ENCODE measurements at regions not wholly inside any gene's neighbourhood (a gene's known extent, or its start where the extent isn't known, plus 50 kb on each side); places are given as distances from the start of the nearest gene placed in this dataset.
"Not testable (repeated sequence)": the region's sequence is repeated elsewhere in the genome, so short reads cannot be mapped to it uniquely, and the experiment has no call there.

DNA sequence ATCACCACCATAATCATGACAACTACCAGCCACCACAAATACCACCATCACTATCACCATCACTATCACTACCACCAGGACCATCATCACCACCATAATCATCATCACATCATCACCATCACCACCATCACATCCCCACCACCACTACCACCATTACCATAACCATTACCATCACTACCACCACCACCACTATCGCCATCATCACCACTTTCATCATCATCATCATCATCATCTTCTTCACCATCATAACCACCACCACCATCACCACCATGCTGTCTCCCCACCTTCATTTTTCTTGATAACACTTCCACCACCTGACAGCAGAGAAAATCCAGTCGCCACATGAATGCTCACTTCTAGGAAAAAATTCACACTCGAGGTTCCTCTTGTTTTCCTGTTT is 253.6 kb downstream of the ANKRD60 start:
- Histone ChIP-seq H3K27ac (no peak overlapping the region), H3K27me3 (no peaks in the 10 kb centered on the region), H3K36me3 (no peaks in the 10 kb centered on the region), H3K4me3 (no peak overlapping the region), H3K4me1 (no peaks in the 10 kb centered on the region), H3K9me3 (no peaks in the 10 kb centered on the region)
- 96 to 97% methylated on average over 3 of the region's 3 CpGs for WGBS, 2 donors
- intact Hi-C loops (cut with DNase I): loop anchor here (5.0 kb wide), 1 partner anchor 33 kb away; no protein-coding TSS in a partner anchor
- DNase-seq: no peak
- TF ChIP-seq POLR2AphosphoS5 (IDR thresholded peaks at IDR 0.05): no peak
- TF ChIP-seq POLR2A (IDR thresholded peaks at IDR 0.05): no peak
- TF ChIP-seq, protein P1, sequence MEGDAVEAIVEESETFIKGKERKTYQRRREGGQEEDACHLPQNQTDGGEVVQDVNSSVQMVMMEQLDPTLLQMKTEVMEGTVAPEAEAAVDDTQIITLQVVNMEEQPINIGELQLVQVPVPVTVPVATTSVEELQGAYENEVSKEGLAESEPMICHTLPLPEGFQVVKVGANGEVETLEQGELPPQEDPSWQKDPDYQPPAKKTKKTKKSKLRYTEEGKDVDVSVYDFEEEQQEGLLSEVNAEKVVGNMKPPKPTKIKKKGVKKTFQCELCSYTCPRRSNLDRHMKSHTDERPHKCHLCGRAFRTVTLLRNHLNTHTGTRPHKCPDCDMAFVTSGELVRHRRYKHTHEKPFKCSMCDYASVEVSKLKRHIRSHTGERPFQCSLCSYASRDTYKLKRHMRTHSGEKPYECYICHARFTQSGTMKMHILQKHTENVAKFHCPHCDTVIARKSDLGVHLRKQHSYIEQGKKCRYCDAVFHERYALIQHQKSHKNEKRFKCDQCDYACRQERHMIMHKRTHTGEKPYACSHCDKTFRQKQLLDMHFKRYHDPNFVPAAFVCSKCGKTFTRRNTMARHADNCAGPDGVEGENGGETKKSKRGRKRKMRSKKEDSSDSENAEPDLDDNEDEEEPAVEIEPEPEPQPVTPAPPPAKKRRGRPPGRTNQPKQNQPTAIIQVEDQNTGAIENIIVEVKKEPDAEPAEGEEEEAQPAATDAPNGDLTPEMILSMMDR (IDR thresholded peaks at IDR 0.05): no peak
- no peak for TF ChIP-seq EP300 (IDR thresholded peaks at IDR 0.05)

DNA sequence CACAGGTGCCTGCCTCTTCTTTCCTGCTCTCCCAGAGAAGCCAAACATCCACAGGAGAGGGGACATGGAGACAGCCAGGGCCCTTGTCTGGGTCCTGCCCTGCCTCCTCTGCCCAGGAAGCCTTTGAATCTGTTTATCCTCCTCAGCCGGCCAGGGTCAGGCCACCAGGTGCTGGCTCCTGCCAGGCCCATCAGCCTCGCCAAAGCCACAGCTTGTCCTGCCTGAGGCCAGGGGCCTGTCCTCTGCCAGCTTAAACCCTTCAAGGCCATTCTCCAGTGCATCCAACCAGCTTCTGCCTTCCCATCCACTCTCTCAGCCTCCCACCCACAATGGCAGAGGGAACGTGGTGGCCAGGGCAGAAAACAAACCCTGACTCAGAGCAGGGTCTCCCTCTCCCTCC is 254.6 kb downstream of the ANKRD60 start:
- WGBS, 2 donors: 76 to 89% methylated on average over 3 of the region's 3 CpGs
- no peak for DNase-seq
- H3K4me3 ChIP-seq: no peak overlapping the region
- intact Hi-C loops (cut with DNase I): no loop called here
- no peak for TF ChIP-seq EP300 (IDR thresholded peaks at IDR 0.05)
- TF ChIP-seq, protein P1 (IDR thresholded peaks at IDR 0.05): no peak
- no peak for TF ChIP-seq POLR2A (IDR thresholded peaks at IDR 0.05)
- no peak for TF ChIP-seq POLR2AphosphoS5 (IDR thresholded peaks at IDR 0.05)
- H3K27ac ChIP-seq: no peak overlapping the region
- no peaks in the 10 kb centered on the region for H3K36me3 ChIP-seq
- no peaks in the 10 kb centered on the region for H3K9me3 ChIP-seq
- H3K27me3 ChIP-seq: no peaks in the 10 kb centered on the region
- no peaks in the 10 kb centered on the region for H3K4me1 ChIP-seq

DNA sequence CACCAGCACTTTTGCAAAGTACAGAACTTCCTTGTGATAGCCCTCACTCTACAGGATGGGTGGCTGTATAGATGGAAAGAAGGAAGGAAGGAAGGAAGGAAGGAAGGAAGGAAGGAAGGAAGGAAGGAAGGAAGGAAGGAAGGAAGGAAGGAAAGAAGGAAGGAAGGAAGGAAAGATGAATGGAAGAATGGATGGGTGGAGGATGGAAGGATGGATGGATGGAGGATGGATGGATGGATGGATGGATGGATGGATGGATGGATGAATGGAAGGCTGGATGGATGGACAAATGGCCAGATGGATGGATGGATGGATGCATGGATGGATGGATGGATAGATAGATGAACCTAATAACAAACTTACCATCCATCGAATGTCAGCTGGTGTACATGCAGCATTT is 256.9 kb downstream of the ANKRD60 start:
- intact Hi-C loops (cut with DNase I); H3K4me3 ChIP-seq; H3K4me1 ChIP-seq; H3K27me3 ChIP-seq; H3K27ac ChIP-seq; H3K36me3 ChIP-seq; H3K9me3 ChIP-seq; DNase-seq: not testable (repeated sequence)
- WGBS, 2 donors: 90 to 94% methylated on average over 1 of the region's 1 CpG

DNA sequence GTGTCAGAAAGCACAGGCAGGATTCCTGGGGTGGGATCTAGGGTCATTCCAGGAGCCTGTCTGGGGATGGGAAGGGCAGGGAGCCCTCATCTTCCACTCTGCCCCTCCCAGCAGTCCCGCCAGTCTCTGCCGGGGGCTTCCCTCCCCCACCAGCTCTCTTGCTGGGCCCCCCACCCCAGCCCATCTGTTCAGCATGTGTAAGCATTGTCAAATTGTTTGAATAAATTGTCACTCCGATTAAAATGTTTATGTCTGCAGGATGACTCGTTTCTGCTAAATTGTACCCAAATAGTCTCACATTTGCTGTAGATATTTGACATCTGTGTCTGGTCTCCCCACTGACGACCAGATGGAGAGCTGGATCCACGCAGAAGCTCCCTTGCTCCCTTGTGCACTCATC is 257.6 kb downstream of the ANKRD60 start:
- DNase-seq: no peak
- no peaks in the 10 kb centered on the region for H3K36me3 ChIP-seq
- no peak overlapping the region for H3K4me3 ChIP-seq
- no peaks in the 10 kb centered on the region for H3K27me3 ChIP-seq
- 73 to 81% methylated on average over 6 of the region's 6 CpGs for WGBS, 2 donors
- H3K9me3 ChIP-seq: no peaks in the 10 kb centered on the region
- no peak overlapping the region for H3K27ac ChIP-seq
- intact Hi-C loops (cut with DNase I): no loop called here
- H3K4me1 ChIP-seq: no peaks in the 10 kb centered on the region
- TF ChIP-seq EP300 (IDR thresholded peaks at IDR 0.05) (no peak), POLR2A (IDR thresholded peaks at IDR 0.05) (no peak), POLR2AphosphoS5 (IDR thresholded peaks at IDR 0.05) (no peak)
- TF ChIP-seq, protein P1 (IDR thresholded peaks at IDR 0.05): no peak

DNA sequence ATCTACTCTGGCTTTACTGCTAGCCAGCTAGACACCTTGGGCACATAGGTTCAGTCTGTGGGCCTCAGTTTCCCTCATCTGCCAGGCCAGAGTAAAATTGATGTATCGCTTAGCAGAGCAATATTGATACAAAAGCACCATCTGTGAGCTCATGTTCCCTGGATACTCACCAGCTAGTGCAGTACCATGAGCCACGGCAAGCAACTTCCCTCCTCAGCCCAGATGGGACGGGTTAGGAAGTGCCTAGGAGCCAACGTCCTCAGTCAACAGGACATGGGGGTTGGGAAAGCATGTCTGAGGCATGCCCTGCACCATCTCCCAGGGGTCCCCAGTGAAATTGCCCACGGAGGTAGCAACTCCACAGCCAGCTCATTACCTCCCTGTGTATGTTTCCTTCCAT is 258.3 kb downstream of the ANKRD60 start:
- Histone ChIP-seq H3K27me3 (no peaks in the 10 kb centered on the region), H3K4me1 (no peaks in the 10 kb centered on the region), H3K9me3 (no peaks in the 10 kb centered on the region), H3K27ac (no peak overlapping the region), H3K36me3 (no peaks in the 10 kb centered on the region), H3K4me3 (no peak overlapping the region)
- no peak for TF ChIP-seq POLR2AphosphoS5 (IDR thresholded peaks at IDR 0.05)
- TF ChIP-seq POLR2A (IDR thresholded peaks at IDR 0.05): no peak
- intact Hi-C loops (cut with DNase I): no loop called here
- no peak for DNase-seq
- WGBS, 2 donors: 63 to 73% methylated on average over 5 of the region's 5 CpGs

DNA sequence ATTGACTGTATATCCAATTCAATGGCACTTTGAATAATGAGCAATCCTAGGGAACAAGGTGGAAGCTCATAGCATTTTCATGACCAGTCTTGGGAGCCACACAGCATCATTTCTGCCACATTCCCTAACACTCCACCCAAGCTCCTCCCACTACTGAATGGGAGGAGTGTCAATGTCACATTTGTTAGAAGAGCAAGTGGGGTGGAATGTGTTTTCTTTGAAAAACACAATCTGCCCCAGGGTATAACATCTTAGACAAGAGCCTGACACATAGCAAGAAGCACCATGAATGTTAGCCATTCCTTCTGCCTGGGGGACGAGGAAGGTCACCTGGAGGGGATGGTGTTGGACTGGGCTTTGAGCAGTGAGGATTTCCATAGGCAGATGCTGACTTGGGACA is 258.3 kb upstream of the PMEPA1 start:
- Histone ChIP-seq H3K36me3 (no peaks in the 10 kb centered on the region), H3K27me3 (no peaks in the 10 kb centered on the region), H3K9me3 (no peaks in the 10 kb centered on the region), H3K4me3 (no peak overlapping the region), H3K4me1 (no peaks in the 10 kb centered on the region), H3K27ac (no peak overlapping the region)
- intact Hi-C loops (cut with DNase I): no loop called here
- no peak for DNase-seq
- 81 to 86% methylated on average over 1 of the region's 1 CpG for WGBS, 2 donors
- TF ChIP-seq POLR2AphosphoS5 (IDR thresholded peaks at IDR 0.05) (no peak), EP300 (IDR thresholded peaks at IDR 0.05) (no peak), POLR2A (IDR thresholded peaks at IDR 0.05) (no peak)
- TF ChIP-seq, protein P1 (IDR thresholded peaks at IDR 0.05): no peak
